Keratinocyte (primary cell): ENCODE measurements at regions not wholly inside any gene's neighbourhood (a gene's known extent, or its start where the extent isn't known, plus 50 kb on each side); places are given as distances from the start of the nearest gene placed in this dataset.

Source experiments
- DNase-seq: peaks from one replicate; pipeline ENCODE4 v3.0.0-alpha.2; 2011; ENCODE audit warnings: low read depth, missing footprints, low spot score
- FAIRE-seq: peaks from 2 replicates; lab custom pipeline; 2011; peaks lifted over from hg19 to GRCh38; lab: Jason Lieb, UNC
- H2AFZ ChIP-seq: 2 replicates; pipeline ENCODE4 v1.6.0; 2012; ENCODE audit warnings: low read length, control low read depth, inconsistent platforms; ENCODE audit not compliant: control insufficient read depth
- H3K27ac ChIP-seq: 2 replicates; pipeline ENCODE4 v1.5.1; 2011; ENCODE audit warnings: low read length; ENCODE audit not compliant: control insufficient read depth, insufficient read depth
- H3K27me3 ChIP-seq: 3 replicates; pipeline ENCODE4 v1.6.0; 2011; ENCODE audit warnings: low read length; ENCODE audit not compliant: control insufficient read depth, insufficient read depth; ENCODE audit errors: extremely low read depth
- H3K36me3 ChIP-seq, 2 experiments: 2 replicates in 1 of 2; 3 replicates in 1 of 2; pipeline ENCODE4 v1.5.1; 2011; ENCODE audit warnings: low read length in 2 of 2, mild to moderate bottlenecking in 1 of 2; ENCODE audit not compliant: control insufficient read depth in 2 of 2, insufficient read depth in 2 of 2; ENCODE audit errors: extremely low read depth in 1 of 2
- H3K4me1 ChIP-seq: 3 replicates; pipeline ENCODE4 v1.5.1; 2011; ENCODE audit warnings: low read length; ENCODE audit not compliant: control insufficient read depth, insufficient read depth; ENCODE audit errors: extremely low read depth
- H3K4me2 ChIP-seq: 3 replicates; pipeline ENCODE4 v1.6.0; 2011; ENCODE audit warnings: low read depth, low read length; ENCODE audit not compliant: control insufficient read depth, insufficient read depth; ENCODE audit errors: extremely low read depth
- H3K4me3 ChIP-seq, 3 experiments: fragments of 200-600 bp in 1 of 3; sonication (generic) in 1 of 3; 2 replicates in 2 of 3; 3 replicates in 1 of 3; pipeline ENCODE4 v1.5.1; 2011 to 2016; ENCODE audit warnings: low read length in 3 of 3, mild to moderate bottlenecking in 3 of 3, control low read depth in 2 of 3, inconsistent platforms in 1 of 3, low read depth in 1 of 3, mixed read lengths in 1 of 3, mixed run types in 1 of 3, moderate library complexity in 1 of 3; ENCODE audit not compliant: control insufficient read depth in 2 of 3, insufficient read depth in 2 of 3; ENCODE audit errors: extremely low read depth in 1 of 3
- H3K79me2 ChIP-seq: 2 replicates; pipeline ENCODE4 v1.6.0; 2012; ENCODE audit warnings: low read length; ENCODE audit not compliant: control insufficient read depth, insufficient read depth
- H3K9ac ChIP-seq: 3 replicates; pipeline ENCODE4 v1.6.0; 2011; ENCODE audit warnings: low read length; ENCODE audit not compliant: control insufficient read depth, insufficient read depth; ENCODE audit errors: extremely low read depth
- H3K9me1 ChIP-seq: 3 replicates; pipeline ENCODE4 v1.6.0; 2011; ENCODE audit warnings: low read length; ENCODE audit not compliant: control insufficient read depth, insufficient read depth; ENCODE audit errors: extremely low read depth
- H3K9me3 ChIP-seq: 2 replicates; pipeline ENCODE4 v1.5.1; 2012; ENCODE audit warnings: low read depth, low read length; ENCODE audit not compliant: control insufficient read depth
- H4K20me1 ChIP-seq: 3 replicates; pipeline ENCODE4 v1.6.0; 2011; ENCODE audit warnings: low read length; ENCODE audit not compliant: control insufficient read depth, insufficient read depth; ENCODE audit errors: extremely low read depth
- EZH2 ChIP-seq: IDR thresholded peaks from one replicate; pipeline ENCODE4 v1.6.1; 2012; ENCODE audit warnings: inconsistent platforms, mild to moderate bottlenecking, low read length, moderate library complexity
- dilution Hi-C: fragments of 300-500 bp; cut with MboI; formaldehyde crosslinking; loops from one replicate; pipeline ENCODE4 v1.7.0; 2020; ENCODE audit warnings: low sequenced_read_pairs; ENCODE audit not compliant: extremely low pct_ligation_motif_present
- TF ChIP-seq, protein P1 (sequence below), 3 experiments: IDR thresholded peaks in 1 of 3; conservative IDR thresholded peaks in 1 of 3; optimal IDR thresholded peaks in 1 of 3; 2 replicates in 2 of 3; 3 replicates in 1 of 3; pipeline versions ENCODE3 to v1.5.1; 2011; ENCODE audit warnings: low read length in 3 of 3, mild to moderate bottlenecking in 3 of 3, moderate library complexity in 2 of 3, control low read depth in 1 of 3, inconsistent platforms in 1 of 3; ENCODE audit not compliant: insufficient read depth in 2 of 3; ENCODE audit errors: extremely low read depth in 1 of 3

DNA sequence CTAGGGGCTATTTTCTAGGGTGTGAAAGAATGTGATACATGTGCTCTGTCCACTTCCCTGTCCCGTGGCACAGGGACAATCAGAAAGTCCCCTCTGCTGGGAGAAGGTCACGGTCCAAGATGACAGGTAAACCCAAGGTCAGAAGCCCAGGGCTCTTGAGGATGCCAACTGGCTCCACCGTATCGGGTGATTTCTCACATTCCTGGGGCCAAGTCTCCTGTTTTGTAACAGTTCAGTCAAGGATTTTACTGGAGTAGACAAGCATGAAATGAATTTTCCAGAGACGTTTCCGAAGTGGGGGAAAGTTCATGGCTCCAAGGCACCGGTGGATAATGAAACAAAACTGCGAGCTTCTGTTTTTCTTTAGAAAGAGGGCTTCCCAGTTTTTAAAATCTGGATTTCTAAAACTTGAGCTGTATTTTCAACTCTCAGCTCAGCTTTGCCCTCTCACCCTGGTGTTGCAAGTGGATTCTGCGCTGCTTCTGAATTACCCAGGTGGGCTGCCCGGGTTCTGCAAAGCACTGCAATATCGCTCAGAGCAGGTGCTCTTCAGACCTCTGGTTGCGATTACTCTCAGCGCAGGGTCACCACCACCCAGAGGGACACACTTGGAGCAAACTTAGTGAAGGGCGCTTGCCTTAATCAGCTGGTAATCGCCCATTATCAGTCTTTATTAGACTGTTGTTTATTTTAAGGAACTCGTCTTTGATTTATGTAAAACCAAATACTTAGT lies 64.4 kb upstream of the TMEM170B start:
- H3K4me1 ChIP-seq = no peaks in the 10 kb centered on the region
- no peak overlapping the region for H3K27ac ChIP-seq
- peaks cover 4% of the 10 kb centered on the region for H3K27me3 ChIP-seq
- H3K4me2 ChIP-seq = no peak overlapping the region
- DNase-seq = no peak
- no peak for FAIRE-seq
- H3K9ac ChIP-seq = no peak overlapping the region
- no peaks in the 10 kb centered on the region for H3K36me3 ChIP-seq
- no peaks in the 10 kb centered on the region for H3K9me1 ChIP-seq
- dilution Hi-C loops = no loop called here
- H3K4me3 ChIP-seq = no peak overlapping the region
- no peak overlapping the region for H2AFZ ChIP-seq
- no peaks in the 10 kb centered on the region for H3K79me2 ChIP-seq
- no peaks in the 10 kb centered on the region for H3K9me3 ChIP-seq
- H4K20me1 ChIP-seq = no peaks in the 10 kb centered on the region
- TF ChIP-seq, protein P1, sequence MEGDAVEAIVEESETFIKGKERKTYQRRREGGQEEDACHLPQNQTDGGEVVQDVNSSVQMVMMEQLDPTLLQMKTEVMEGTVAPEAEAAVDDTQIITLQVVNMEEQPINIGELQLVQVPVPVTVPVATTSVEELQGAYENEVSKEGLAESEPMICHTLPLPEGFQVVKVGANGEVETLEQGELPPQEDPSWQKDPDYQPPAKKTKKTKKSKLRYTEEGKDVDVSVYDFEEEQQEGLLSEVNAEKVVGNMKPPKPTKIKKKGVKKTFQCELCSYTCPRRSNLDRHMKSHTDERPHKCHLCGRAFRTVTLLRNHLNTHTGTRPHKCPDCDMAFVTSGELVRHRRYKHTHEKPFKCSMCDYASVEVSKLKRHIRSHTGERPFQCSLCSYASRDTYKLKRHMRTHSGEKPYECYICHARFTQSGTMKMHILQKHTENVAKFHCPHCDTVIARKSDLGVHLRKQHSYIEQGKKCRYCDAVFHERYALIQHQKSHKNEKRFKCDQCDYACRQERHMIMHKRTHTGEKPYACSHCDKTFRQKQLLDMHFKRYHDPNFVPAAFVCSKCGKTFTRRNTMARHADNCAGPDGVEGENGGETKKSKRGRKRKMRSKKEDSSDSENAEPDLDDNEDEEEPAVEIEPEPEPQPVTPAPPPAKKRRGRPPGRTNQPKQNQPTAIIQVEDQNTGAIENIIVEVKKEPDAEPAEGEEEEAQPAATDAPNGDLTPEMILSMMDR (optimal IDR thresholded peaks at IDR 0.05 in 1 of 3, IDR thresholded peaks at IDR 0.05 in 1 of 3, conservative IDR thresholded peaks at IDR 0.05 in 1 of 3; ENCODE audit: extremely low read depth in 1 of 3, insufficient read depth in 2 of 3, low read length in 3 of 3) = no peak
- TF ChIP-seq EZH2 = no peak

DNA sequence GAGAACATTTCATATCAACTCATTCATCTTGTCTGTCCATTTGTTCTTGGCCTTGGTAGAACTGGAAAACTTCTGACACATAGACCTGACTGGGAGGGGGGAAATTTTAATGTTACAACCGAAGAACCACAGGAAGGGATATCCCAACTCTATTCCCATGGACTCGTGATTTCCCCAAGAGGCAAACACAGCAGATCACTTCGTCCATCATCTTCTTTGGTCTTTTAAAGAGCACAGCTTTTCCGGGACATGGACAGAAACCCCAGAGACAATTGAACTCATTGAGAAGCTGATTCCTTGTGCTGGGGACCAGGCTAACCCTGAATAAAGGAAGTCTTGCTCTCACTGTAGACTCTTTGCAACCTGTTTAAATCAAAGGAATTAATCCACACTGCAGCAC lies 66.3 kb upstream of the TMEM170B start:
- Histone ChIP-seq H3K9me3 (no peaks in the 10 kb centered on the region), H3K79me2 (no peaks in the 10 kb centered on the region), H3K9me1 (no peaks in the 10 kb centered on the region), H2AFZ (no peak overlapping the region), H3K4me2 (no peak overlapping the region), H3K27ac (no peak overlapping the region), H4K20me1 (no peaks in the 10 kb centered on the region), H3K9ac (no peak overlapping the region), H3K4me1 (no peaks in the 10 kb centered on the region), H3K36me3 (no peaks in the 10 kb centered on the region), H3K4me3 (no peak overlapping the region), H3K27me3 (peaks cover 4% of the 10 kb centered on the region)
- no peak for TF ChIP-seq EZH2
- DNase-seq = no peak
- dilution Hi-C loops = no loop called here
- FAIRE-seq = no peak

DNA sequence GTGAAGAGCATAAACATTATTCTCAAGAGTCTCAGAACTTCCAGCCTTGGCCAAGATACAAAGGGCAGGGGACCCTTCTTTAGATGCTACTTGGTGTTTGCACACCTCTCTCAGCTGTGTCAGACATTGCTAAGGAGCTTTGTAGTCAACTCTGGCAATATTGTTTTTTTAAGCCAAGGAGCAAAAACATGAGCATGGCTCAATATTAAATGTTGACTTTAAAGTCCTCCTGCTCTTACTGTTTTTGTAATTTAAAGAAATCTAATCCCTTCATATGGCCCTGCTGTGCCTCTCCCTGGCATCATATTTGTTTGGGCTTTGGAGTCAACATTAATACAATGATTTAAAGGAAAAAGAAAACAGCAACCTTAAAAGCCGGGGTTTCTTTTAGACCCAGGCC lies 67.9 kb upstream of the TMEM170B start:
- no peak for FAIRE-seq
- dilution Hi-C loops = no loop called here
- DNase-seq = no peak

More for the DNA sequence above, 67.9 kb upstream of the TMEM170B start:
- H3K79me2 ChIP-seq = no peaks in the 10 kb centered on the region
- H3K36me3 ChIP-seq = no peaks in the 10 kb centered on the region
- no peaks in the 10 kb centered on the region for H3K9me3 ChIP-seq
- H3K4me3 ChIP-seq = no peak overlapping the region
- no peak overlapping the region for H3K4me2 ChIP-seq
- no peaks in the 10 kb centered on the region for H3K9me1 ChIP-seq
- no peak for TF ChIP-seq EZH2
- TF ChIP-seq, protein P1 (optimal IDR thresholded peaks at IDR 0.05 in 1 of 3, IDR thresholded peaks at IDR 0.05 in 1 of 3, conservative IDR thresholded peaks at IDR 0.05 in 1 of 3; ENCODE audit: extremely low read depth in 1 of 3, insufficient read depth in 2 of 3, low read length in 3 of 3) = no peak
- H3K9ac ChIP-seq = no peak overlapping the region
- no peak overlapping the region for H3K27ac ChIP-seq
- H4K20me1 ChIP-seq = no peaks in the 10 kb centered on the region
- H3K27me3 ChIP-seq = peaks cover 4% of the 10 kb centered on the region
- H3K4me1 ChIP-seq = no peaks in the 10 kb centered on the region
- H2AFZ ChIP-seq = no peak overlapping the region
